ENCODE measurements at regions not wholly inside any gene's neighbourhood (a gene's known extent, or its start where the extent isn't known, plus 50 kb on each side); places are given as distances from the start of the nearest gene placed in this dataset.

DNA sequence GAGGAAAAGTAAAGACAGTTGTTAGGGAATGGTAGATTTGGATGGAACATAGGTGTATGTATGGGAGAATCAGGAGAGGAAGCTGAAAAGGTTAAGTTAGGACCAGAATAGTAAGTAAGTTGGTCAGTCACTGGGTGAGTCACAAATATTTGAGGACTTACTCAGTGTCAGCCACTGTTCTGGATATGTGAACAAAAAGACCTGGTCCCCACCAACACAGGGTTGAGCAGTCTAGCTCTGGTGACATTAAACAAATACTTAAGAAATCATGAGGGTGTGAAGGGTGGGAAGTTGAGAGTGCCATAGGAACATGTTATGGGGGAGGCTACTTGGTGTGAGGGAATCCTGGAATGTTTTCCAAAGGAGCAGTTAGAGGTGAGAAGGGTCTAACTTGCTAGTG lies 246.9 kb downstream of the PTEN start:
- Histone ChIP-seq H3K79me2 (ENCODE audit: low read length) (no peaks in the 10 kb centered on the region), H3K36me3 (replicated peaks; ENCODE audit: low read depth, low read length) (no peaks in the 10 kb centered on the region), H2AFZ (ENCODE audit: low read depth, low read length) (peak overlapping the region; percentile 48; the same call in 1 of the 2 replicates), H3K9me3 (ENCODE audit: insufficient read depth, low read length) (no peaks in the 10 kb centered on the region), H3K4me3 (ENCODE audit: low read length) (no peak overlapping the region), H3K27ac (ENCODE audit: low read length) (peak overlapping the region; percentile 49), H3K27me3 (ENCODE audit: low read depth, low read length) (no peaks in the 10 kb centered on the region), H4K20me1 (ENCODE audit: insufficient read depth, low read length) (no peaks in the 10 kb centered on the region), H3K4me1 (ENCODE audit: low read length) (peaks cover 87% of the 10 kb centered on the region), H3K4me2 (ENCODE audit: low read length) (peak overlapping the region; percentile 53), H3K9ac (ENCODE audit: low read length) (peak overlapping the region; percentile 23; the same call in 1 of the 2 replicates)
- TF ChIP-seq, protein P1, sequence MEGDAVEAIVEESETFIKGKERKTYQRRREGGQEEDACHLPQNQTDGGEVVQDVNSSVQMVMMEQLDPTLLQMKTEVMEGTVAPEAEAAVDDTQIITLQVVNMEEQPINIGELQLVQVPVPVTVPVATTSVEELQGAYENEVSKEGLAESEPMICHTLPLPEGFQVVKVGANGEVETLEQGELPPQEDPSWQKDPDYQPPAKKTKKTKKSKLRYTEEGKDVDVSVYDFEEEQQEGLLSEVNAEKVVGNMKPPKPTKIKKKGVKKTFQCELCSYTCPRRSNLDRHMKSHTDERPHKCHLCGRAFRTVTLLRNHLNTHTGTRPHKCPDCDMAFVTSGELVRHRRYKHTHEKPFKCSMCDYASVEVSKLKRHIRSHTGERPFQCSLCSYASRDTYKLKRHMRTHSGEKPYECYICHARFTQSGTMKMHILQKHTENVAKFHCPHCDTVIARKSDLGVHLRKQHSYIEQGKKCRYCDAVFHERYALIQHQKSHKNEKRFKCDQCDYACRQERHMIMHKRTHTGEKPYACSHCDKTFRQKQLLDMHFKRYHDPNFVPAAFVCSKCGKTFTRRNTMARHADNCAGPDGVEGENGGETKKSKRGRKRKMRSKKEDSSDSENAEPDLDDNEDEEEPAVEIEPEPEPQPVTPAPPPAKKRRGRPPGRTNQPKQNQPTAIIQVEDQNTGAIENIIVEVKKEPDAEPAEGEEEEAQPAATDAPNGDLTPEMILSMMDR (IDR thresholded peaks at IDR 0.05; ENCODE audit: low read depth, low read length) = no peak
- TF ChIP-seq EZH2phosphoT487 (IDR thresholded peaks at IDR 0.05; ENCODE audit: low read depth) = no peak

DNA sequence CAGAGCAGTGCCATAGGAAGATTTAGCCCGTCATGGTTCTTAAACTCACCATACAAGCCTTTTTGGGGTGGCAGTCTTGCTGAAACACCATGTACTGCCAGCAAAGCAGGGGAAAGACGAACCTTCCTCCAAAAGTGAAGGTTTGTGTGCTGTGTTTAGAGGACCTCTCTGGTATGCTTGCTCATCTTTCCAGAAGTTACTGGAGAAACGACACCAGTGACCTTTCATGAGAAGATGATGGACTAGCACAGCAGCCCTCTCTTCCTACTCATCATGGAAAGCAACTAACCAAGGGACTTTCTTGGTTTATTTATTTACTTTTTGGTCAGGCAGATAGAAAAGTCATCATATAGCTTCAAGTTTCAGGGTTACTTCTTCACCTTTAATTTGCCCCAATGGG lies 247.4 kb downstream of the PTEN start:
- TF ChIP-seq, protein P1 (IDR thresholded peaks at IDR 0.05; ENCODE audit: low read depth, low read length) = no peak
- no peak for TF ChIP-seq EZH2phosphoT487 (IDR thresholded peaks at IDR 0.05; ENCODE audit: low read depth)
- Histone ChIP-seq H3K79me2 (ENCODE audit: low read length) (no peaks in the 10 kb centered on the region), H3K4me1 (ENCODE audit: low read length) (peaks cover 82% of the 10 kb centered on the region), H3K4me3 (ENCODE audit: low read length) (no peak overlapping the region), H3K9ac (ENCODE audit: low read length) (peak overlapping the region; percentile 23; the same call in 1 of the 2 replicates), H3K27ac (ENCODE audit: low read length) (peak overlapping the region; percentile 49), H3K4me2 (ENCODE audit: low read length) (peak overlapping the region; percentile 53), H3K9me3 (ENCODE audit: insufficient read depth, low read length) (no peaks in the 10 kb centered on the region), H3K27me3 (ENCODE audit: low read depth, low read length) (peaks cover 2% of the 10 kb centered on the region; the same call in 1 of the 2 replicates), H2AFZ (ENCODE audit: low read depth, low read length) (peak overlapping the region; percentile 48; the same call in 1 of the 2 replicates), H3K36me3 (replicated peaks; ENCODE audit: low read depth, low read length) (no peaks in the 10 kb centered on the region), H4K20me1 (ENCODE audit: insufficient read depth, low read length) (no peaks in the 10 kb centered on the region)

DNA sequence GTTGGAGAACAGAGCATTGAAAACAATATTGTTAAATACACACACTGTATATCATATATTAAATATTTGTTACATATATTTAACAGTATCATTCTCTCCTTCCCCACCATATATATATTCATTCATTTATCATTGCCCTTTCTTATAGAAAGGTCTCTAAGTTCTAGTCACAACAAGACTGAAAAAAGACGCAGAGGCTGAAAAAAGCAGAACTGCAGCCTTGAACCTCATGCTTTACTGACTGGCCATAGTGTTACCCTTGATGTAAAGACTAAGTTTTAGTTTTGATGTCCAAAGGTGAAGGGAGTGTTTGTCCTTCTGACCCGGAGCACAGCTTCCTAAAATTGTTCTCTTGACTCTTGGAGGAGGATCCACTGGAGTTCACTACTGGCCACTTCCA lies 247.9 kb downstream of the PTEN start:
- peaks cover 6% of the 10 kb centered on the region; the same call in 1 of the 2 replicates for H3K27me3 ChIP-seq (ENCODE audit: low read depth, low read length)
- peak overlapping the region; percentile 49 for H3K27ac ChIP-seq (ENCODE audit: low read length)
- no peak overlapping the region for H2AFZ ChIP-seq (ENCODE audit: low read depth, low read length)
- H3K79me2 ChIP-seq (ENCODE audit: low read length) = no peaks in the 10 kb centered on the region
- peaks cover 79% of the 10 kb centered on the region for H3K4me1 ChIP-seq (ENCODE audit: low read length)
- no peak overlapping the region for H3K9ac ChIP-seq (ENCODE audit: low read length)
- no peaks in the 10 kb centered on the region for H3K9me3 ChIP-seq (ENCODE audit: insufficient read depth, low read length)
- no peak overlapping the region for H3K4me3 ChIP-seq (ENCODE audit: low read length)
- H3K4me2 ChIP-seq (ENCODE audit: low read length) = peak overlapping the region; percentile 53
- no peaks in the 10 kb centered on the region for H4K20me1 ChIP-seq (ENCODE audit: insufficient read depth, low read length)
- TF ChIP-seq, protein P1 (IDR thresholded peaks at IDR 0.05; ENCODE audit: low read depth, low read length) = no peak
- TF ChIP-seq EZH2phosphoT487 (IDR thresholded peaks at IDR 0.05; ENCODE audit: low read depth) = no peak
- no peaks in the 10 kb centered on the region for H3K36me3 ChIP-seq (replicated peaks; ENCODE audit: low read depth, low read length)

DNA sequence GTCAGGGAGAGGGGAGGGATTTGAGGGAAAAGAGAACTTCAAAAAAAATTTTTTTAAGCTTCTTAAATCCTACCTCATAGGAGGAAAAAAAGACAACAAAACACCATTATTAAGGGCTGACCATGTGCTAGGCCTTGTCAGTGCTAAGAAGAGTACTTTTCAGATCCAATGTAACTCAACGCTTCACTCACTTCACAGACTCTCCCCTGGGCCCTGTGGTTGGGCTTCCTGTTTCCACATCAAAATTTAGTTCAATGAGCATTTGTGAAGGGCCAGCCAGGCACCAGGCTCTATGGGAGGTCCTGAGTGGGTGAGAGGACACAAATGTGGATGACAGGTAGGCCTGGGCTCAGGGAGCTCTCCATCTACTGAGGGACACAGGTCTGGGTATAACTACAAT lies 249.8 kb downstream of the PTEN start:
- TF ChIP-seq, protein P1 (IDR thresholded peaks at IDR 0.05; ENCODE audit: low read depth, low read length) = no peak
- TF ChIP-seq EZH2phosphoT487 (IDR thresholded peaks at IDR 0.05; ENCODE audit: low read depth) = no peak
- H3K27ac ChIP-seq (ENCODE audit: low read length) = peak overlapping the region; percentile 45
- no peak overlapping the region for H2AFZ ChIP-seq (ENCODE audit: low read depth, low read length)
- peaks cover 8% of the 10 kb centered on the region; the same call in 1 of the 2 replicates for H3K27me3 ChIP-seq (ENCODE audit: low read depth, low read length)
- no peak overlapping the region for H3K4me3 ChIP-seq (ENCODE audit: low read length)
- H3K79me2 ChIP-seq (ENCODE audit: low read length) = no peaks in the 10 kb centered on the region
- no peaks in the 10 kb centered on the region for H3K9me3 ChIP-seq (ENCODE audit: insufficient read depth, low read length)
- H3K4me1 ChIP-seq (ENCODE audit: low read length) = peaks cover 81% of the 10 kb centered on the region
- peak overlapping the region; percentile 35 for H3K4me2 ChIP-seq (ENCODE audit: low read length)
- no peaks in the 10 kb centered on the region for H3K36me3 ChIP-seq (replicated peaks; ENCODE audit: low read depth, low read length)
- H4K20me1 ChIP-seq (ENCODE audit: insufficient read depth, low read length) = no peaks in the 10 kb centered on the region
- peak overlapping the region; percentile 42; the same call in 1 of the 2 replicates for H3K9ac ChIP-seq (ENCODE audit: low read length)
